ENCODE measurements at regions not wholly inside any gene's neighbourhood (a gene's known extent, or its start where the extent isn't known, plus 50 kb on each side); places are given as distances from the start of the nearest gene placed in this dataset.
A peak's percentile ranks its signal among the peaks of the same experiment; 100 is the strongest.

GRCh38 chr12:29970501-29970900, 186.8 kb upstream of the TMTC1 start:
- DNase-seq (ENCODE audit: low read depth, low spot score), result no peak

- no peak for DNase-seq (ENCODE audit: low read depth, low spot score)
Observed at GRCh38 chr12:29962276-29963035, 178.7 kb upstream of the TMTC1 start.

DNA sequence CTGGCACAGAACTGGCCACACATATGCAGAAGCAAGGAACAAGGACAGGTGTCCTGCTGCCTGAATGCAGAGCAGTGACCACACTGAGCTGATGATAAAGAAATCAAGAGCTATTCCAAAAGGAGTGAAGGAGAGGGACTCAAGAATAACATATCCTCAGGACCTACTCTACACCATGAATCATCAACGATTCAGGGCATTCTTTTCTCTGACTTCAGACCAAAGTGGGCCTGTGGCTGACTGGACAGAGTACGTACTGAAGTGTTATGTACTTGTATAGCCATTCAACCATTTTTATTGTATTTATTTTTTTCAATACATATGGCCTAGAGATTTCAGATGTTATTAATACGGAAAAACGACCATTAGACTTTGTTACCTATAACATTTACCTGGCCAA, 177.5 kb upstream of the TMTC1 start:
- no peak for DNase-seq (ENCODE audit: low read depth, low spot score)

DNA sequence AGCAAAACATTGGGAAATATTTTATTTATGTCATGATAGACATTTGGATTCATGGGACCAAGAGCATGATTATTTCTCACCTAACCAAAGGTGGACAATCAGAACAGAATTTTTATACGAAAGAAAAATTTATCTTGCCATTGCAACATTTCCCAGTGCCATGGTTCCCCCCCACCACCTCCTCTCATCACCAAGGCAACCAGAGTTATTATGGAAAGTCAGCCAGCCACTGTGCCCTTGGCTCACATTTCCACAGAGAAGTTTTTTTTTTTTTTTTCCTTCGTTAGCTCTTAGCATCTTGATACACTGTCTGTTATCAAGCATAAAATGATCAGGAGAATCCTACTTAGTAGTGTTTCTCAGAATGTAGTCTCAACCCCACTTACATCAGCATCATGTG, 176.4 kb upstream of the TMTC1 start:
- no peak for DNase-seq (ENCODE audit: low read depth, low spot score)

GRCh38 chr12:29957835-29958234, 174.1 kb upstream of the TMTC1 start:
- no peak for DNase-seq (ENCODE audit: low read depth, low spot score)

DNA sequence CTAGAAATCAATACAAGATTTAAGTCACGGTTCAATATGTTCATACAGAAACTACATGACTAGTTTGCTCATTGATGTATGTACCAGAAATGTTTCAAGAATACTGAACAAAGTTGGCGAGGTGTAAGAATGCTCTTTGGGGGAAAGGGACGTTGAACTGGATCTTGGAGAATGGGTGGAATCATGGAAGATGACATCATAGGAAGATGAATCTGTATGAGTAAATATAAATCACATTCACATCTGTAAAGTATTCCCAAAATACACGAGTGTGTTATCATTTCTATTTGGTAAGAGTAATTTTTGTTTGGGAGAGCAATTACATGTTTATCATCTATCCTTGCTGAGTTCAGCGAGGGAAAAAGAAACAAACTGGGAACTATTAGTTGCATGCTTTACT, 162.2 kb upstream of the TMTC1 start:
- no peak for DNase-seq (ENCODE audit: low read depth, low spot score)

- DNase-seq (ENCODE audit: low read depth, low spot score), result no peak
Observed at GRCh38 chr12:29944269-29945000, 160.7 kb upstream of the TMTC1 start.

DNA sequence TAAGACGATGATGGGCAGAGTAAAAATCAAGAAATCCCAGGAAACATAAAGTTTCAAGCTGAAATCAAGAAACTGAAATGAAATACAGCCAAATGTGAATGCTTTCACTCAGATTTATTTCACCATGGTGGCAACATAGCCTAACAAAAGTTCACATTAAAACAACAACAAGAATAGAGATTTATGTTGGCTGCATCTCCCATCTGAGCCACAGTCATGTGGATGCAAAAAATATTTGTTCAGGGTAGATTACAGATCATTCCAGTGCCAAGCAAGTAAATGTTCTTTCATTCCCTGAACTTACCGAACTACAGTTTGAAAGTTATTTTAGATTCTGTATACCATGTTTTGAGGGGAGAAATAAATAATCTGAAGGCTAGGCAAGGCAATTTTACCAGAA, 159.9 kb upstream of the TMTC1 start:
- no peak for DNase-seq (ENCODE audit: low read depth, low spot score)

DNA sequence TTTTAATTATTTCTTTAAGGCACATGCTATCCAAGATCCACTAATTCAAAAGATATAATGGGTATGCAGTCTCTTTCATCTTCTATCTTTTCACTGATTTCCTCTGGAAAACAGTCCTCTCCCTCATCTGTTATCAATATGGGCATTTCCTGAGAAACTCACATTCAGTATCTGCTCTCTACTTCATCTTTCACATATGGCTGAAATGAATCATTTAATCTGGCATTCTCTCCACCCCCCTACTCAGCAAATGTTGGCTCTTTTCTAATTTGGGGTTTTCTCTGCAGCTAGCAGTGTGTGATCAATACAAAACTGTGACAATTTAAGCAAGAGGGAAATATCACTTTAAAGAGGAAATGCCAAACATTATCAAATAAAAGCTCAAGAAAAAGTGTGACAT, 157.1 kb upstream of the TMTC1 start:
- no peak for DNase-seq (ENCODE audit: low read depth, low spot score)

DNA sequence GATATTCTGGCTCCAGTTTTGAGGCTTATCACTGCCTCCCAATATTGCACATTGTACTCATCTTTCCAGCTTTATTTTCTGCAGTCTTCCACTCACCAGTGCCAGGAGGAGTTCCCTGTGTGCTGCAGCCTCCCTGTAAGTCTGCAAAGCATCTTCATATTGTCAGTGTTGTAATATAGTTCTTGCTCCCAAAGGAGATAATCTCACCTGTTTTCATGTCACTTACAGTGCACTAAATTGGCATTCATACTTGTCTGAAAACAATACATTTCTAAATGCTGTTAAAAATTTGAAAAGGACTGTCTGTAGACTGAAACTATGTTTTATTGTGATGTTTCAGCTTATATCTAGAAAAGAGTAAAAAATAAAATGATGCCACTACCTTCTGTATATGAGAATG, 146.8 kb upstream of the TMTC1 start:
- DNase-seq (ENCODE audit: low read depth, low spot score), result no peak

DNA sequence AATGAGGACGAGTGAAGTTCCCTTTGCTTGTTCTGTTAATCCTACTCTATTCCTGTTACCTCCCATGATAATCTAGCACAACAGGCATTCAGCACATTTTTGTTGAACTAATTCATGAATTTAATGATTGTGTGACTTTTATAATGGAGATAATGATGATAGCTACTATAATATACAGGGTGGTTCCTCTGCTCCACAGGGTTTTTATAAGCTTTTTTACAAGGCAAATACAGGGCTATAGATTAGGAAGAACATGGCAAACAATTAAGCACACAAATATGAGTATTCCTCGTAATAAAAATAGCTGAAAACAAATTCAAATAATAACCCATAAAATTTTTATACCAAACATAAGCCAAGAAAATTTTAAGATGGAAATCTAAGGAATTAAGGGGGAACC, 145.6 kb upstream of the TMTC1 start:
- DNase-seq (ENCODE audit: low read depth, low spot score), result no peak

GRCh38 chr12:29921307-29921706, 137.6 kb upstream of the TMTC1 start:
- no peak for DNase-seq (ENCODE audit: low read depth, low spot score)

- DNase-seq (ENCODE audit: low read depth, low spot score), result no peak
Observed at GRCh38 chr12:29908157-29908556, 124.4 kb upstream of the TMTC1 start.

GRCh38 chr12:29907461-29907860, 123.7 kb upstream of the TMTC1 start:
- no peak for DNase-seq (ENCODE audit: low read depth, low spot score)

- DNase-seq (ENCODE audit: low read depth, low spot score), result no peak
Observed at GRCh38 chr12:29902043-29902442, 118.3 kb upstream of the TMTC1 start.

GRCh38 chr12:29901585-29901984, 117.8 kb upstream of the TMTC1 start:
- DNase-seq (ENCODE audit: low read depth, low spot score), result peak; percentile 44

- DNase-seq (ENCODE audit: low read depth, low spot score), result no peak
Observed at GRCh38 chr12:29899212-29899931, 115.6 kb upstream of the TMTC1 start.

- no peak for DNase-seq (ENCODE audit: low read depth, low spot score)
Observed at GRCh38 chr12:29895966-29896365, 112.2 kb upstream of the TMTC1 start.

DNA sequence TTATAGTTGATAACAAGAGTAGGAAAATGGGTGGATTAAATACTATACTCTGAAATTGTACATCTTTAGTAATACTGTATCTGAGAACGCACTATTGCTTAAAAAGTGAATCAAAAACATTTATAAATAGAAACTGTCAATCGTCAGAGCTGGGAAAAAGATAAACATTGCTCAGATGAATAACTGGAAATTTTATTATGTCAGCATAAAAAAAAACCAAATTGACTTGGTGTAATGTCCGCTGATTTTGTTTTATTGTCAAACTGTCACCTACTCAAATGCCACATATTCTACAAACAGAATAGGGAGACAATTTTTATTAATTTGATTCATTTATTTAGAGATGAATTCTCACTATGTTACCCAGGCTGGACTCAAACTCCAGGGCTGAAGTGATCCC, 109.3 kb upstream of the TMTC1 start:
- no peak for DNase-seq (ENCODE audit: low read depth, low spot score)

GRCh38 chr12:29891792-29892191, 108.0 kb upstream of the TMTC1 start:
- no peak for DNase-seq (ENCODE audit: low read depth, low spot score)

- DNase-seq (ENCODE audit: low read depth, low spot score), result peak; percentile 37
Observed at GRCh38 chr12:29889737-29890136, 106.0 kb upstream of the TMTC1 start.

DNA sequence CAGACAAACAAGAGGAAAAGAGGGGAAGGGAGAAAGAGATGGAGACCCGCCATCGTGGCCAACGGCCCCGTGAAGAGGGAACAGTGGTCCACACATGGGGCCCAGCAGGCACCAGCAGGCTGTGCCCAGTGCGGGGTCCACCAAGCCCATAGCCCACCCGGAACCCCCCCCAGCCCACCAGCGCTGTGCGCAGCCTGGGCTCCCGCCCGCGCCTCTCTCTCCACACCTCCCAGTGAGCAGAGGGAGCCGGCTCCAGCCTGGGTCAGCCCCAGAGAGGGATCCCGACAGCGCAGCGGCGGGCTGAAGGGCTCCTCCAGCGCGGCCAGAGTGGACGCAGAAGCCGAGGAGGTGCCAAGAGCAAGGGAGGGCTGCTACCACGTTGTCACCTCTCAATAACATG, 105.0 kb upstream of the TMTC1 start:
- no peak for DNase-seq (ENCODE audit: low read depth, low spot score)

DNA sequence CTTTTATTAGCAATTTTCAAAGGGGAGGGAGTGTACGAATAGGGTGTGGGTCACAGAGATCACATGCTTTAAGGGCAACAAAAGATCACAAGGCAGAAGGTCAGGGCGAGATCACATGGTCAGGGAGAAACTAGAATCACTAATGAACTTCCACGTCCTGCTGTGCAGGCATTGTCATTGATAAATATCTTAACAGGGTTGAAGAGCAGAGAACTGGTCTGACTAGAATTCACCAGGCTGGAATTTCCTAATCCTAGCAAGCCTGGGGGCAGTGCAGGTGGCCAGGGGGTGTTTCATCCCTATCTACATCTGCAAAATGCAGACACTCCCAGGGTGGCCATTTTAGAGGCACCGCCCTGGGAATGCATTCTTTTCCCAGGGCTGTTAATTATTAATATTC, 101.2 kb upstream of the TMTC1 start:
- DNase-seq (ENCODE audit: low read depth, low spot score), result peak; percentile 76

All from ELF-1 (cell line).